ENCODE measurements at regions not wholly inside any gene's neighbourhood (a gene's known extent, or its start where the extent isn't known, plus 50 kb on each side); places are given as distances from the start of the nearest gene placed in this dataset.

DNA sequence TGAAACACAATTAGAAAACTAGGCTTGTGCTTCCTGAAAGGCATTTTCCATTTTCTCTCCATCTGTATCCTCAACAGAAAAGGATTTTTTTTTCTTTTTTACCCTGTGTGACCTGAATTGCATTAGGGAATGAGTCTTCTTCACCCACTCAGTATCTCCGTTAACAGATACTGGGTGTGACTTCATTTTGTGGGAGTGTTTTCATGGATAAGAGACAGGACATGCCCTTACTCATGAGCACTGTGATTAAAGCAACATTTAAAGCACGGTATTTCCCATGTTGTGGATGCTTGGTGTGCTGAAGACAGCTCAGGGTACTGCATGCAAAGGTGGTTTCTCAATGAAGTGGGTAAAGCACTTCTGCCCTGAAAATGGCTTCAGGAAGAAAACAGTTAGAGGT is 1397.3 kb upstream of the TMEM132C start:
- no peaks in the 10 kb centered on the region for H3K9me2 ChIP-seq (ENCODE audit: insufficient read depth, low read length)
- no peak overlapping the region for H3K4me3 ChIP-seq (ENCODE audit: low read length)
- no peak overlapping the region for H3K9ac ChIP-seq (ENCODE audit: low read length)
- no peaks in the 10 kb centered on the region for H3F3A ChIP-seq (ENCODE audit: insufficient read depth, low read length, poor library complexity, severe bottlenecking)
- H3K27me3 ChIP-seq (ENCODE audit: insufficient read depth, low read depth, low read length): no peaks in the 10 kb centered on the region
- H3K79me2 ChIP-seq (replicated peaks; ENCODE audit: insufficient read depth, low read length): no peaks in the 10 kb centered on the region
- no peaks in the 10 kb centered on the region for H3K36me3 ChIP-seq (ENCODE audit: insufficient read depth, low read length)
- no peak overlapping the region for H3K4me2 ChIP-seq (ENCODE audit: low read length)
- no peak overlapping the region for H2AFZ ChIP-seq (ENCODE audit: low read depth, low read length)
- H3K9me3 ChIP-seq (ENCODE audit: low read length): no peaks in the 10 kb centered on the region
- TF ChIP-seq SMC3 (conservative IDR thresholded peaks at IDR 0.05; ENCODE audit: poor library complexity) (no peak), EP300 (conservative IDR thresholded peaks at IDR 0.05; ENCODE audit: poor library complexity, severe bottlenecking) (no peak), TAF1 (IDR thresholded peaks at IDR 0.05; ENCODE audit: low read depth) (no peak), RAD21 (conservative IDR thresholded peaks at IDR 0.05) (no peak), MXI1 (conservative IDR thresholded peaks at IDR 0.05; ENCODE audit: poor library complexity, severe bottlenecking) (no peak), POLR2AphosphoS5 (IDR thresholded peaks at IDR 0.05) (no peak), EZH2 (IDR thresholded peaks at IDR 0.05; ENCODE audit: borderline replicate concordance, insufficient read depth, low read length, poor library complexity, severe bottlenecking) (no peak)
- TF ChIP-seq, protein P1, sequence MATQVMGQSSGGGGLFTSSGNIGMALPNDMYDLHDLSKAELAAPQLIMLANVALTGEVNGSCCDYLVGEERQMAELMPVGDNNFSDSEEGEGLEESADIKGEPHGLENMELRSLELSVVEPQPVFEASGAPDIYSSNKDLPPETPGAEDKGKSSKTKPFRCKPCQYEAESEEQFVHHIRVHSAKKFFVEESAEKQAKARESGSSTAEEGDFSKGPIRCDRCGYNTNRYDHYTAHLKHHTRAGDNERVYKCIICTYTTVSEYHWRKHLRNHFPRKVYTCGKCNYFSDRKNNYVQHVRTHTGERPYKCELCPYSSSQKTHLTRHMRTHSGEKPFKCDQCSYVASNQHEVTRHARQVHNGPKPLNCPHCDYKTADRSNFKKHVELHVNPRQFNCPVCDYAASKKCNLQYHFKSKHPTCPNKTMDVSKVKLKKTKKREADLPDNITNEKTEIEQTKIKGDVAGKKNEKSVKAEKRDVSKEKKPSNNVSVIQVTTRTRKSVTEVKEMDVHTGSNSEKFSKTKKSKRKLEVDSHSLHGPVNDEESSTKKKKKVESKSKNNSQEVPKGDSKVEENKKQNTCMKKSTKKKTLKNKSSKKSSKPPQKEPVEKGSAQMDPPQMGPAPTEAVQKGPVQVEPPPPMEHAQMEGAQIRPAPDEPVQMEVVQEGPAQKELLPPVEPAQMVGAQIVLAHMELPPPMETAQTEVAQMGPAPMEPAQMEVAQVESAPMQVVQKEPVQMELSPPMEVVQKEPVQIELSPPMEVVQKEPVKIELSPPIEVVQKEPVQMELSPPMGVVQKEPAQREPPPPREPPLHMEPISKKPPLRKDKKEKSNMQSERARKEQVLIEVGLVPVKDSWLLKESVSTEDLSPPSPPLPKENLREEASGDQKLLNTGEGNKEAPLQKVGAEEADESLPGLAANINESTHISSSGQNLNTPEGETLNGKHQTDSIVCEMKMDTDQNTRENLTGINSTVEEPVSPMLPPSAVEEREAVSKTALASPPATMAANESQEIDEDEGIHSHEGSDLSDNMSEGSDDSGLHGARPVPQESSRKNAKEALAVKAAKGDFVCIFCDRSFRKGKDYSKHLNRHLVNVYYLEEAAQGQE (IDR thresholded peaks at IDR 0.05; ENCODE audit: borderline replicate concordance): no peak
- TF ChIP-seq, protein P2, sequence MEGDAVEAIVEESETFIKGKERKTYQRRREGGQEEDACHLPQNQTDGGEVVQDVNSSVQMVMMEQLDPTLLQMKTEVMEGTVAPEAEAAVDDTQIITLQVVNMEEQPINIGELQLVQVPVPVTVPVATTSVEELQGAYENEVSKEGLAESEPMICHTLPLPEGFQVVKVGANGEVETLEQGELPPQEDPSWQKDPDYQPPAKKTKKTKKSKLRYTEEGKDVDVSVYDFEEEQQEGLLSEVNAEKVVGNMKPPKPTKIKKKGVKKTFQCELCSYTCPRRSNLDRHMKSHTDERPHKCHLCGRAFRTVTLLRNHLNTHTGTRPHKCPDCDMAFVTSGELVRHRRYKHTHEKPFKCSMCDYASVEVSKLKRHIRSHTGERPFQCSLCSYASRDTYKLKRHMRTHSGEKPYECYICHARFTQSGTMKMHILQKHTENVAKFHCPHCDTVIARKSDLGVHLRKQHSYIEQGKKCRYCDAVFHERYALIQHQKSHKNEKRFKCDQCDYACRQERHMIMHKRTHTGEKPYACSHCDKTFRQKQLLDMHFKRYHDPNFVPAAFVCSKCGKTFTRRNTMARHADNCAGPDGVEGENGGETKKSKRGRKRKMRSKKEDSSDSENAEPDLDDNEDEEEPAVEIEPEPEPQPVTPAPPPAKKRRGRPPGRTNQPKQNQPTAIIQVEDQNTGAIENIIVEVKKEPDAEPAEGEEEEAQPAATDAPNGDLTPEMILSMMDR (IDR thresholded peaks at IDR 0.05; ENCODE audit: poor library complexity, severe bottlenecking): no peak
- H3K27ac ChIP-seq (ENCODE audit: low read length): no peak overlapping the region
- no peaks in the 10 kb centered on the region for H4K20me1 ChIP-seq (ENCODE audit: insufficient read depth)

DNA sequence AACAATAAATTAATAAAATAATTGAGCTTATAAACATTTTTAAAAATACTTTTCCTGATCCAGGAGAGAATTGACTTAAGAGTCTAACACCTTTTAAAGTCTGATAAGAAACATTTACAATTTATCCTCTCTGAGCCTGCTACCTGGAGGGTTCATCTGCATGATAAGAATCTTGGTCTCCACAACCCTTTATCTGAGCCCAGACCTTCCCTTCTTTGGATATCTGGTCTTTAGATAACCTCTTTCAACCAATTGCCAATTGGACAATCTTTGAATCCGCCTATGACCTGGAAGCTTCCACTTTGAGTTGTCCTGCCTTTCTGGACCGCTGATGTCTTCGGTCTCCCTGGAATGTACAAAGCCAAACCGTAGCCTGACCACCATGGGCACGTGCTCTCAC is 1393.3 kb upstream of the TMEM132C start:
- Histone ChIP-seq H3K9me3 (ENCODE audit: low read length) (no peaks in the 10 kb centered on the region), H3F3A (ENCODE audit: insufficient read depth, low read length, poor library complexity, severe bottlenecking) (no peaks in the 10 kb centered on the region), H3K9me2 (ENCODE audit: insufficient read depth, low read length) (no peaks in the 10 kb centered on the region), H4K20me1 (ENCODE audit: insufficient read depth) (no peaks in the 10 kb centered on the region), H3K4me2 (ENCODE audit: low read length) (no peak overlapping the region), H3K9ac (ENCODE audit: low read length) (no peak overlapping the region), H3K27ac (ENCODE audit: low read length) (no peak overlapping the region), H3K79me2 (replicated peaks; ENCODE audit: insufficient read depth, low read length) (no peaks in the 10 kb centered on the region), H2AFZ (ENCODE audit: low read depth, low read length) (no peak overlapping the region), H3K27me3 (ENCODE audit: insufficient read depth, low read depth, low read length) (no peaks in the 10 kb centered on the region), H3K4me3 (ENCODE audit: low read length) (no peak overlapping the region), H3K36me3 (ENCODE audit: insufficient read depth, low read length) (no peaks in the 10 kb centered on the region)
- TF ChIP-seq POLR2AphosphoS5 (IDR thresholded peaks at IDR 0.05) (no peak), TAF1 (IDR thresholded peaks at IDR 0.05; ENCODE audit: low read depth) (no peak), EZH2 (IDR thresholded peaks at IDR 0.05; ENCODE audit: borderline replicate concordance, insufficient read depth, low read length, poor library complexity, severe bottlenecking) (no peak), SMC3 (conservative IDR thresholded peaks at IDR 0.05; ENCODE audit: poor library complexity) (no peak), RAD21 (conservative IDR thresholded peaks at IDR 0.05) (no peak), EP300 (conservative IDR thresholded peaks at IDR 0.05; ENCODE audit: poor library complexity, severe bottlenecking) (no peak), MXI1 (conservative IDR thresholded peaks at IDR 0.05; ENCODE audit: poor library complexity, severe bottlenecking) (no peak)
- TF ChIP-seq, protein P1 (IDR thresholded peaks at IDR 0.05; ENCODE audit: borderline replicate concordance): no peak
- TF ChIP-seq, protein P2 (IDR thresholded peaks at IDR 0.05; ENCODE audit: poor library complexity, severe bottlenecking): no peak
